NCI-H460 (cell line): ENCODE measurements at regions not wholly inside any gene's neighbourhood (a gene's known extent, or its start where the extent isn't known, plus 50 kb on each side); places are given as distances from the start of the nearest gene placed in this dataset.
"Not testable (repeated sequence)": the region's sequence is repeated elsewhere in the genome, so short reads cannot be mapped to it uniquely, and the experiment has no call there.

Experiments used
- DNase-seq: peaks from one replicate; pipeline ENCODE4 v3.0.0-alpha.2; 2016; ENCODE audit warnings: low read depth; ENCODE audit errors: extremely low read depth

- DNase-seq, result no peak
Measured at GRCh38 chr18:38167623-38168022, 602.0 kb upstream of the CELF4 start.

- not testable (repeated sequence) for DNase-seq
Measured at GRCh38 chr18:38153116-38153515, 587.5 kb upstream of the CELF4 start.

- DNase-seq, result no peak
Measured at GRCh38 chr18:38116716-38117115, 551.1 kb upstream of the CELF4 start.

- DNase-seq, result no peak
Measured at GRCh38 chr18:38115201-38115600, 549.6 kb upstream of the CELF4 start.

- DNase-seq, result no peak
Measured at GRCh38 chr18:38087538-38087937, 521.9 kb upstream of the CELF4 start.

- no peak for DNase-seq
Measured at GRCh38 chr18:38081516-38081915, 515.9 kb upstream of the CELF4 start.

GRCh38 chr18:38077229-38077628 is 511.6 kb upstream of the CELF4 start:
- DNase-seq, result no peak

- DNase-seq, result no peak
Measured at GRCh38 chr18:38076346-38077070, 510.9 kb upstream of the CELF4 start.

GRCh38 chr18:38074298-38074876 is 508.8 kb upstream of the CELF4 start:
- DNase-seq, result no peak

GRCh38 chr18:38067821-38068220 is 502.2 kb upstream of the CELF4 start:
- no peak for DNase-seq

GRCh38 chr18:38067086-38067485 is 501.5 kb upstream of the CELF4 start:
- no peak for DNase-seq

- no peak for DNase-seq
Measured at GRCh38 chr18:38052879-38053590, 487.4 kb upstream of the CELF4 start.

GRCh38 chr18:38047820-38048219 is 482.2 kb upstream of the CELF4 start:
- no peak for DNase-seq

- DNase-seq, result no peak
Measured at GRCh38 chr18:38046651-38047050, 481.1 kb upstream of the CELF4 start.

GRCh38 chr18:38045845-38046244 is 480.2 kb upstream of the CELF4 start:
- no peak for DNase-seq

GRCh38 chr18:38042211-38042890 is 476.8 kb upstream of the CELF4 start:
- DNase-seq, result no peak

- no peak for DNase-seq
Measured at GRCh38 chr18:38038242-38038641, 472.6 kb upstream of the CELF4 start.

GRCh38 chr18:38035193-38035592 is 469.6 kb upstream of the CELF4 start:
- DNase-seq, result no peak

- no peak for DNase-seq
Measured at GRCh38 chr18:38033282-38033681, 467.7 kb upstream of the CELF4 start.

- no peak for DNase-seq
Measured at GRCh38 chr18:38032516-38032915, 466.9 kb upstream of the CELF4 start.

GRCh38 chr18:38028946-38029345 is 463.3 kb upstream of the CELF4 start:
- no peak for DNase-seq
